Thymus (tissue), 11 donors: ENCODE measurements at regions not wholly inside any gene's neighbourhood (a gene's known extent, or its start where the extent isn't known, plus 50 kb on each side); places are given as distances from the start of the nearest gene placed in this dataset.

ENCODE experiments used
- DNase-seq, 9 donors: peaks; one replicate each; pipeline ENCODE4 v3.0.0-alpha.2; 2013; ENCODE audit warnings: low spot score in 9 of 9, low read depth in 6 of 9, missing footprints in 1 of 9
- H3K27ac ChIP-seq, 2 donors: one replicate each; pipeline ENCODE4 v1.5.1; 2013; ENCODE audit warnings: control low read depth in 1 of 2, low read depth in 1 of 2, low read length in 1 of 2, mild to moderate bottlenecking in 1 of 2, moderate library complexity in 1 of 2
- H3K27me3 ChIP-seq, 2 donors: one replicate each; pipeline ENCODE4 v1.5.1; 2013; ENCODE audit warnings: low read length in 1 of 2; ENCODE audit not compliant: control insufficient read depth in 2 of 2, insufficient read depth in 1 of 2
- H3K36me3 ChIP-seq, 2 donors: one replicate each; pipeline ENCODE4 v1.5.1; 2013; ENCODE audit warnings: low read length in 1 of 2, mild to moderate bottlenecking in 1 of 2, moderate library complexity in 1 of 2; ENCODE audit not compliant: control insufficient read depth in 2 of 2, insufficient read depth in 2 of 2
- H3K4me1 ChIP-seq, 2 donors: one replicate each; pipeline ENCODE4 v1.5.1; 2013; ENCODE audit warnings: low read length in 2 of 2; ENCODE audit not compliant: control insufficient read depth in 2 of 2, insufficient read depth in 2 of 2
- H3K4me3 ChIP-seq, 2 donors: one replicate each; pipeline ENCODE4 v1.5.1; 2013; ENCODE audit warnings: low read length in 2 of 2, control low read depth in 1 of 2, mild to moderate bottlenecking in 1 of 2
- H3K9me3 ChIP-seq, 2 donors: one replicate each; pipeline ENCODE4 v1.5.1; 2013; ENCODE audit warnings: low read length in 1 of 2, mild to moderate bottlenecking in 1 of 2; ENCODE audit not compliant: control insufficient read depth in 2 of 2, insufficient read depth in 1 of 2
- WGBS: extraction: QIAGEN DNeasy Blood & Tissue Kit; methylation state at CpG from one replicate; pipeline ENCODE4 v1.1.7; 2013; 5-methylcytosine and 5-hydroxymethylcytosine counted together
- donor health status: healthy.

- DNase-seq, result no peak
- no peak overlapping the region for H3K4me3 ChIP-seq
- 60% methylated on average over 4 of the region's 4 CpGs for WGBS
- H3K27me3 ChIP-seq, result no peaks in the 10 kb centered on the region
- H3K4me1 ChIP-seq, result no peaks in the 10 kb centered on the region
- H3K27ac ChIP-seq, result no peak overlapping the region
- no peaks in the 10 kb centered on the region for H3K9me3 ChIP-seq
- no peaks in the 10 kb centered on the region for H3K36me3 ChIP-seq
Observed at GRCh38 chr15:39018966-39019365, 454.4 kb upstream of the RASGRP1 start.

- no peaks in the 10 kb centered on the region for H3K27me3 ChIP-seq
- H3K27ac ChIP-seq, result no peak overlapping the region
- no peak for DNase-seq
- H3K36me3 ChIP-seq, result no peaks in the 10 kb centered on the region
- no peak overlapping the region for H3K4me3 ChIP-seq
- WGBS, result 58% methylated on average over 2 of the region's 2 CpGs
- no peaks in the 10 kb centered on the region for H3K9me3 ChIP-seq
- no peaks in the 10 kb centered on the region for H3K4me1 ChIP-seq
Observed at GRCh38 chr15:39021341-39021740, 456.7 kb upstream of the RASGRP1 start.

GRCh38 chr15:39022532-39023305, 458.1 kb upstream of the RASGRP1 start:
- DNase-seq, result no peak
- no peak overlapping the region for H3K4me3 ChIP-seq
- H3K36me3 ChIP-seq, result no peaks in the 10 kb centered on the region
- H3K9me3 ChIP-seq, result no peaks in the 10 kb centered on the region
- WGBS, result 96% methylated on average over 4 of the region's 4 CpGs
- no peak overlapping the region for H3K27ac ChIP-seq
- H3K4me1 ChIP-seq, result no peaks in the 10 kb centered on the region
- H3K27me3 ChIP-seq, result no peaks in the 10 kb centered on the region

- no peak overlapping the region for H3K4me3 ChIP-seq
- H3K27ac ChIP-seq, result no peak overlapping the region
- no peaks in the 10 kb centered on the region for H3K4me1 ChIP-seq
- no peak for DNase-seq
- no peaks in the 10 kb centered on the region for H3K36me3 ChIP-seq
- WGBS, result 97% methylated on average over 4 of the region's 4 CpGs
- H3K9me3 ChIP-seq, result no peaks in the 10 kb centered on the region
- H3K27me3 ChIP-seq, result no peaks in the 10 kb centered on the region
Observed at GRCh38 chr15:39025321-39025720, 460.7 kb upstream of the RASGRP1 start.

GRCh38 chr15:39025881-39026280, 461.3 kb upstream of the RASGRP1 start:
- DNase-seq, result no peak
- no peaks in the 10 kb centered on the region for H3K4me1 ChIP-seq
- 95% methylated on average over 1 of the region's 1 CpG for WGBS
- no peak overlapping the region for H3K27ac ChIP-seq
- no peak overlapping the region for H3K4me3 ChIP-seq
- H3K36me3 ChIP-seq, result no peaks in the 10 kb centered on the region
- H3K27me3 ChIP-seq, result no peaks in the 10 kb centered on the region
- H3K9me3 ChIP-seq, result no peaks in the 10 kb centered on the region

GRCh38 chr15:39028069-39028468, 463.5 kb upstream of the RASGRP1 start:
- Histone ChIP-seq H3K27me3 (no peaks in the 10 kb centered on the region), H3K4me3 (no peak overlapping the region), H3K4me1 (no peaks in the 10 kb centered on the region), H3K9me3 (no peaks in the 10 kb centered on the region), H3K27ac (no peak overlapping the region), H3K36me3 (no peaks in the 10 kb centered on the region)
- no peak for DNase-seq
- 94% methylated on average over 3 of the region's 3 CpGs for WGBS

- Histone ChIP-seq H3K4me3 (no peak overlapping the region), H3K36me3 (no peaks in the 10 kb centered on the region), H3K4me1 (no peaks in the 10 kb centered on the region), H3K27me3 (no peaks in the 10 kb centered on the region), H3K9me3 (no peaks in the 10 kb centered on the region), H3K27ac (no peak overlapping the region)
- WGBS, result 92% methylated on average over 1 of the region's 1 CpG
- no peak for DNase-seq
Observed at GRCh38 chr15:39029741-39030140, 465.1 kb upstream of the RASGRP1 start.

- no peaks in the 10 kb centered on the region for H3K27me3 ChIP-seq
- no peaks in the 10 kb centered on the region for H3K4me1 ChIP-seq
- no peak overlapping the region for H3K27ac ChIP-seq
- no peak for DNase-seq
- no peaks in the 10 kb centered on the region for H3K36me3 ChIP-seq
- WGBS, result 94% methylated on average over 6 of the region's 6 CpGs
- H3K4me3 ChIP-seq, result no peak overlapping the region
- H3K9me3 ChIP-seq, result no peaks in the 10 kb centered on the region
Observed at GRCh38 chr15:39030291-39031070, 465.9 kb upstream of the RASGRP1 start.

- Histone ChIP-seq H3K4me1 (no peaks in the 10 kb centered on the region), H3K36me3 (no peaks in the 10 kb centered on the region), H3K27me3 (no peaks in the 10 kb centered on the region), H3K27ac (no peak overlapping the region), H3K4me3 (no peak overlapping the region), H3K9me3 (no peaks in the 10 kb centered on the region)
- 97% methylated on average over 4 of the region's 4 CpGs for WGBS
- DNase-seq, result no peak
Observed at GRCh38 chr15:39031596-39031995, 467.0 kb upstream of the RASGRP1 start.
